Fibroblast of skin of scalp (primary cell): ENCODE measurements at regions not wholly inside any gene's neighbourhood (a gene's known extent, or its start where the extent isn't known, plus 50 kb on each side); places are given as distances from the start of the nearest gene placed in this dataset.

Source experiments
- DNase-seq: peaks from one replicate; pipeline ENCODE4 v3.0.0-alpha.2; 2013

- no peak for DNase-seq
These were observed 1073.6 kb downstream of the SORCS3 start for GRCh38 chr10:105714728-105715127.

GRCh38 chr10:105707603-105708002 lies 1066.5 kb downstream of the SORCS3 start:
- DNase-seq, result no peak

- DNase-seq, result no peak
These were observed 1065.4 kb downstream of the SORCS3 start for GRCh38 chr10:105706281-105707026.

GRCh38 chr10:105702211-105702610 lies 1061.1 kb downstream of the SORCS3 start:
- no peak for DNase-seq

GRCh38 chr10:105700218-105700617 lies 1059.1 kb downstream of the SORCS3 start:
- no peak for DNase-seq

- no peak for DNase-seq
These were observed 1058.4 kb downstream of the SORCS3 start for GRCh38 chr10:105699504-105699903.

- DNase-seq, result no peak
These were observed 1057.5 kb downstream of the SORCS3 start for GRCh38 chr10:105698592-105698991.

GRCh38 chr10:105697290-105697780 lies 1056.2 kb downstream of the SORCS3 start:
- DNase-seq, result no peak

- no peak for DNase-seq
These were observed 1050.7 kb downstream of the SORCS3 start for GRCh38 chr10:105691811-105692210.

GRCh38 chr10:105682911-105683310 lies 1041.8 kb downstream of the SORCS3 start:
- no peak for DNase-seq

- no peak for DNase-seq
These were observed 1040.0 kb downstream of the SORCS3 start for GRCh38 chr10:105681051-105681450.

- no peak for DNase-seq
These were observed 1038.7 kb downstream of the SORCS3 start for GRCh38 chr10:105679781-105680180.

- DNase-seq, result no peak
These were observed 1034.2 kb downstream of the SORCS3 start for GRCh38 chr10:105675333-105675732.

- DNase-seq, result no peak
These were observed 1033.4 kb downstream of the SORCS3 start for GRCh38 chr10:105674448-105674847.

GRCh38 chr10:105658696-105659095 lies 1017.6 kb downstream of the SORCS3 start:
- no peak for DNase-seq

GRCh38 chr10:105656856-105657255 lies 1015.8 kb downstream of the SORCS3 start:
- DNase-seq, result no peak

GRCh38 chr10:105650306-105650705 lies 1009.2 kb downstream of the SORCS3 start:
- DNase-seq, result no peak

- no peak for DNase-seq
These were observed 1006.3 kb downstream of the SORCS3 start for GRCh38 chr10:105647354-105647753.

- DNase-seq, result no peak
These were observed 1003.9 kb downstream of the SORCS3 start for GRCh38 chr10:105644978-105645377.

GRCh38 chr10:105644559-105644958 lies 1003.5 kb downstream of the SORCS3 start:
- no peak for DNase-seq

- no peak for DNase-seq
These were observed 1003.0 kb downstream of the SORCS3 start for GRCh38 chr10:105644091-105644490.

GRCh38 chr10:105643660-105644059 lies 1002.6 kb downstream of the SORCS3 start:
- DNase-seq, result no peak

- DNase-seq, result no peak
These were observed 993.2 kb downstream of the SORCS3 start for GRCh38 chr10:105634281-105634680.

- no peak for DNase-seq
These were observed 974.8 kb downstream of the SORCS3 start for GRCh38 chr10:105615715-105616365.
